ENCODE measurements at regions not wholly inside any gene's neighbourhood (a gene's known extent, or its start where the extent isn't known, plus 50 kb on each side); places are given as distances from the start of the nearest gene placed in this dataset.

DNA sequence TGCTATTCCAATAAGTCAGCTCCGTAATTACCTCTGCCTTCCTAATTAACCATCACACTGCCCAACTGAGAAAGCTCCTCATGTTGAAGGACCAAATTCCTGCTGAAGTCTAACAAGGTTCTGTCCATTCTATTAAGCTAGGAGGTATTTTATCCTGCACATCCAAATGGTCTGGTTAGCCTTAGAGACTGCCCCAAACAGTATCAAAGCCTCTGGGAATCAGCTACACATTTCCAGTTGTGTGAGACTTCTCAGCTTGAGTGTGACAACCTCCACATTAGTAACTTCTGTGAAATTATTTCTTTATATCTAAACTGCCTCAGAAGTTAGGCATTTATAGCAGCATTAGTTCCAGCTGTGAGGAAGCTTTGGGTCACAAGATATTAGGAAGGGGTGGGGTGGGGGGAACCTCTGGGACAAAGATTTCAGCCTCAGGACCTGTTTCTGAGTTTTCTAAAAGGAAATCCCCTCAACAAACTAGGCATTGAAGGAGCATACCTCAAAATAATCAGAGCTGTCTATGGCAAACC is 150.5 kb upstream of the DUSP10 start:
- Histone ChIP-seq H3K36me3 (ENCODE audit: low read depth) (no peaks in the 10 kb centered on the region), H3K9me3 (no peaks in the 10 kb centered on the region), H3K4me3 (no peak overlapping the region), H3K4me1 (ENCODE audit: low read depth) (no peaks in the 10 kb centered on the region)
- no peak for ATAC-seq
- no peak for DNase-seq
- TF ChIP-seq, protein P1, sequence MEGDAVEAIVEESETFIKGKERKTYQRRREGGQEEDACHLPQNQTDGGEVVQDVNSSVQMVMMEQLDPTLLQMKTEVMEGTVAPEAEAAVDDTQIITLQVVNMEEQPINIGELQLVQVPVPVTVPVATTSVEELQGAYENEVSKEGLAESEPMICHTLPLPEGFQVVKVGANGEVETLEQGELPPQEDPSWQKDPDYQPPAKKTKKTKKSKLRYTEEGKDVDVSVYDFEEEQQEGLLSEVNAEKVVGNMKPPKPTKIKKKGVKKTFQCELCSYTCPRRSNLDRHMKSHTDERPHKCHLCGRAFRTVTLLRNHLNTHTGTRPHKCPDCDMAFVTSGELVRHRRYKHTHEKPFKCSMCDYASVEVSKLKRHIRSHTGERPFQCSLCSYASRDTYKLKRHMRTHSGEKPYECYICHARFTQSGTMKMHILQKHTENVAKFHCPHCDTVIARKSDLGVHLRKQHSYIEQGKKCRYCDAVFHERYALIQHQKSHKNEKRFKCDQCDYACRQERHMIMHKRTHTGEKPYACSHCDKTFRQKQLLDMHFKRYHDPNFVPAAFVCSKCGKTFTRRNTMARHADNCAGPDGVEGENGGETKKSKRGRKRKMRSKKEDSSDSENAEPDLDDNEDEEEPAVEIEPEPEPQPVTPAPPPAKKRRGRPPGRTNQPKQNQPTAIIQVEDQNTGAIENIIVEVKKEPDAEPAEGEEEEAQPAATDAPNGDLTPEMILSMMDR (IDR thresholded peaks at IDR 0.05) = no peak
- intact Hi-C loops (cut with DNase I, micrococcal nuclease) = no loop called here

DNA sequence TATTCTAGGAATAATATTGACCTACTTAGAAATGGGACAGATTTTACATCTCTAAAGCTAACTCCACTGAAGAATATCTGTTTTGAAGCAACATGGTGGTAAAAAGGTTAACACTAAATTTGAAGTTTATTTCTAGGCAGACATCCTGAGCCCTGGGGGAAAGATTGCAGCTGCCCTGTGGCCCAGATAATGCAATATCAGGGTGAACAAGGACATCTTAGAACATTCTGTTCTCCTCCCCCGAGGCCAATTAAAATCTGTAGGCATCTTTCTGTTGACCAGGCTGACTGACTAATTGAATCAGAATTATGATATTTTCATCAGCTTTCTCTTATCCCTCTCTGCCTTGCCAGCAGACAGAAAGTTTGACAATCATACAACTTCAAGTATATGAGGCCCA is 149.8 kb upstream of the DUSP10 start:
- DNase-seq = no peak
- ATAC-seq = no peak
- TF ChIP-seq, protein P1 (IDR thresholded peaks at IDR 0.05) = no peak
- no peaks in the 10 kb centered on the region for H3K9me3 ChIP-seq
- intact Hi-C loops (cut with DNase I, micrococcal nuclease) = no loop called here
- no peaks in the 10 kb centered on the region for H3K4me1 ChIP-seq (ENCODE audit: low read depth)
- no peak overlapping the region for H3K4me3 ChIP-seq
- no peaks in the 10 kb centered on the region for H3K36me3 ChIP-seq (ENCODE audit: low read depth)

DNA sequence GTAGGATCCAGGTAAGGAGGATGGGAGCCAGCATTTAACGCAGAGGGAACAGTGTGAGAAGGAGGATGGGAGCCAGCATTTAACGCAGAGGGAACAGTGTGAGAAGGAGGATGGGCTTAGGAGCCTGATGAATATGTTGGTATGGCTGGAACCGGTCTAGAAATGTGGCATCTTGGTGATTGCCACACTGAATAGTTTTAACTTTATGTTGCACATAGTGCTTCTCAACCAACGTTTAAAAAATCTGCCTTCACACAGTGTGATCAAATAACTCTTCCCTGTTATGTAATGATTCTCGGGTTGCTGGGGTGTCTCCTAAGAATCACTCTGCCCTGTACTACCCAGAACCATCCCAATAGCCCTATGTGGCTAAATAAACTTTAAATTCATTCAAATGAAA is 146.9 kb upstream of the DUSP10 start:
- Histone ChIP-seq H3K36me3 (ENCODE audit: low read depth) (no peaks in the 10 kb centered on the region), H3K4me1 (ENCODE audit: low read depth) (no peaks in the 10 kb centered on the region), H3K9me3 (no peaks in the 10 kb centered on the region), H3K4me3 (no peak overlapping the region)
- intact Hi-C loops (cut with DNase I, micrococcal nuclease) = no loop called here
- ATAC-seq (no peak), DNase-seq (no peak)
- TF ChIP-seq, protein P1 (IDR thresholded peaks at IDR 0.05) = no peak

DNA sequence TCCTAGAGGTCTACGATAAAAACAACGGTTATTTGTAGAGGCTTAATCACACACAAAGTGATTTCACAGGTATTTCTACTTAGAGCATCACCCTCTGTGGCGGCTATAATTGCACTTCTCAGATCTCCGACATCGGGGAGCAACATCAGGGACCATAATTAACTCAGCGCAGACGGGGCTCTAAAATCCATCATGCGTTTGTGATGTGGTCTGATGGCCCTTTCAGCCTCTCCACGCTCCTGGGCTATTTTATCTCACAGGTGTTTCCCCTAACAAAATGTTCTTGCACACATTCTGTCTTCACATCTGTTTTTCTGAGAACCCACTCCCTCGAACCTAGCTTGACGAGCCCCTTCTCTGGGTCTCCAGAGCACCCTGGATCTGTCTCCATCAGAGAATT is 146.3 kb upstream of the DUSP10 start:
- H3K36me3 ChIP-seq (ENCODE audit: low read depth) = no peaks in the 10 kb centered on the region
- intact Hi-C loops (cut with DNase I, micrococcal nuclease) = no loop called here
- no peak for DNase-seq
- no peaks in the 10 kb centered on the region for H3K4me1 ChIP-seq (ENCODE audit: low read depth)
- no peak for ATAC-seq
- TF ChIP-seq, protein P1 (IDR thresholded peaks at IDR 0.05) = no peak
- H3K4me3 ChIP-seq = no peak overlapping the region
- H3K9me3 ChIP-seq = no peaks in the 10 kb centered on the region

DNA sequence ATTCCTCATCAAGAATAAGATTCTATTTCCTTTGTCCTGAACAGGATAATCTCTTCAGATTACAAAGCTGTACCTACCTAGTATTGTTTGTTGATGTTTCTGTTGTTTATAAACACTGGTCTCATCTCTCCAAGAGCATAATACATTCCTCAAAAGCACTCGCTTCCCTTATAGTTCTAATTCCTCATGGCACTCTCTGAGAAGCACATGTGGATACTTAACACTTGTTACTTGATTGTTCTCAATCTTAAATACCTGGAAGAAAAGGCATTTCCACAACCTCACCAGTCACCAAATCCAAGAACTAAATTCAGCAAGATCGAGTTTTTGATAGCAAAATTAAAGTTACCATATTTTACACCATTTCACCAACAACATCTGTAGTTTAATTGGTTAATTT is 145.9 kb upstream of the DUSP10 start:
- Histone ChIP-seq H3K36me3 (ENCODE audit: low read depth) (no peaks in the 10 kb centered on the region), H3K4me1 (ENCODE audit: low read depth) (no peaks in the 10 kb centered on the region), H3K4me3 (no peak overlapping the region), H3K9me3 (no peaks in the 10 kb centered on the region)
- no peak for ATAC-seq
- intact Hi-C loops (cut with DNase I, micrococcal nuclease) = no loop called here
- TF ChIP-seq, protein P1 (IDR thresholded peaks at IDR 0.05) = no peak
- DNase-seq = no peak

DNA sequence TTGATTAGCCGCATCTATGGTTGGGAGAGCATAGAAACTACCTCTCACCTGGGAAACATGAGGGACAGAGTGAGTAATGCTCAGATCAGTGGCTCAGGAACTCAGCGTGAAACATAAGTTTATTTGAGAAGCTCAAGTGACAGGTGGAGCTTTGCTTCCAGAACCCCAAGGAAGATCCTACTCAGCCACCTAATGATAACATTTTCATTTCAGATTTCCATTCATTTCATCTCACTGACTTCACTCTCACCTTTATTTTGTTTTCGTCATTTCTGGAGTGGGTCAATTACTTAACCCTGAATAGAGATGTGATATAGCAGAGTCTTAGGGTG is 145.5 kb upstream of the DUSP10 start:
- no peaks in the 10 kb centered on the region for H3K9me3 ChIP-seq
- no peak for DNase-seq
- no peaks in the 10 kb centered on the region for H3K36me3 ChIP-seq (ENCODE audit: low read depth)
- intact Hi-C loops (cut with DNase I, micrococcal nuclease) = no loop called here
- no peak overlapping the region for H3K4me3 ChIP-seq
- ATAC-seq = no peak
- TF ChIP-seq, protein P1 (IDR thresholded peaks at IDR 0.05) = no peak
- no peaks in the 10 kb centered on the region for H3K4me1 ChIP-seq (ENCODE audit: low read depth)

Data from mucosa of descending colon (tissue), 3 donors.